ENCODE measurements at regions not wholly inside any gene's neighbourhood (a gene's known extent, or its start where the extent isn't known, plus 50 kb on each side); places are given as distances from the start of the nearest gene placed in this dataset.

DNA sequence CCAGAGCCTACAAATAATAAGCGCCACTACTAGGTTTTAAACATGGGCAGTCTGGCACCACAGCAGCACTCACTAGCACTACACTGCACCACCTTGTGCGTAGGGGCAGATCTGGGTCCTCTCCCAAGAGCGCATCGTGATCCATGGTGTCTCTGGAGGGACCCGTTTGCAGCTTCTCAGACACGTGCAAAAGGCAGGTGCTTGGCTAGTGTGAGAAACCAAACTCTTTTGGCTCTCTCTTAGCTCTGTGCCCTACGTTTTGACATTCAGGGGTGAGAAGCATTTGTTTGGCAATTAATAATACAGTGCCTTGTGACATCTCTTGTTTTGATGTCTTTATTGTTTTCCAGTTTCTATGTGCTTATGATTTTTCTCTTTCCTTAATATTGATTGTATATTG is 75.4 kb upstream of the EGFLAM start:
- Histone ChIP-seq H3K4me1 (ENCODE audit: control insufficient read depth, insufficient read depth, low read length) (no peaks in the 10 kb centered on the region), H3K18ac (ENCODE audit: low read depth, low read length) (no peak overlapping the region), H3K36me3 (ENCODE audit: control insufficient read depth, insufficient read depth, low read length) (no peaks in the 10 kb centered on the region), H2AFZ (replicated peaks; ENCODE audit: low read length, poor library complexity) (no peak overlapping the region), H2AK9ac (replicated peaks; ENCODE audit: low read depth, low read length, poor library complexity) (no peak overlapping the region), H3K56ac (ENCODE audit: extremely low read depth, insufficient read depth, low read length) (no peak overlapping the region), H4K20me1 (ENCODE audit: insufficient read depth, low read length) (no peaks in the 10 kb centered on the region), H3K4me2 (ENCODE audit: low read depth, low read length) (no peak overlapping the region), H2AK5ac (ENCODE audit: low read depth, low read length) (no peak overlapping the region), H2BK15ac (ENCODE audit: low read depth, low read length) (no peak overlapping the region), H3K9me3 (ENCODE audit: control insufficient read depth, insufficient read depth, low read length) (no peaks in the 10 kb centered on the region), H3K79me1 (ENCODE audit: low read depth in 1 of 2, low read length in 2 of 2) (no peaks in the 10 kb centered on the region), H3K27ac (ENCODE audit: insufficient read depth, low read length) (no peak overlapping the region), H3K14ac (replicated peaks; ENCODE audit: low read depth, low read length) (no peak overlapping the region), H3K27me3 (ENCODE audit: control insufficient read depth, insufficient read depth, low read length) (peaks cover 5% of the 10 kb centered on the region), H3K9ac (ENCODE audit: low read depth, low read length) (no peak overlapping the region), H2BK20ac (ENCODE audit: low read depth, low read length) (no peak overlapping the region), H3K9me1 (ENCODE audit: insufficient read depth, low read length) (no peaks in the 10 kb centered on the region), H3K23ac (ENCODE audit: low read depth, low read length) (no peak overlapping the region), H4K5ac (ENCODE audit: low read depth, low read length) (no peak overlapping the region), H3K4me3 (ENCODE audit: insufficient read depth, low read depth, low read length) (no peak overlapping the region), H4K91ac (ENCODE audit: insufficient read depth, low read depth, low read length) (no peak overlapping the region), H3K4ac (ENCODE audit: low read depth, low read length) (no peak overlapping the region), H4K8ac (ENCODE audit: low read depth in 2 of 2, low read length in 2 of 2) (no peak overlapping the region), H2BK120ac (ENCODE audit: low read depth, low read length) (no peak overlapping the region), H2BK5ac (ENCODE audit: low read depth, low read length, poor library complexity, severe bottlenecking) (no peak overlapping the region)
- WGBS, 2 experiments (ENCODE audit: extremely low coverage in 2 of 2, insufficient read length in 1 of 2): no CpG with 5 or more reads among the region's 7 CpGs
- intact Hi-C loops (cut with micrococcal nuclease): no loop called here
- CTCF ChIA-PET: no interaction called here
- in situ Hi-C loops (cut with MboI; ENCODE audit: low sequenced_read_pairs): no loop called here
- no peak for DNase-seq
- TF ChIP-seq MAFK (IDR thresholded peaks at IDR 0.05; ENCODE audit: low read depth, low read length): no peak
- TF ChIP-seq, protein P1, sequence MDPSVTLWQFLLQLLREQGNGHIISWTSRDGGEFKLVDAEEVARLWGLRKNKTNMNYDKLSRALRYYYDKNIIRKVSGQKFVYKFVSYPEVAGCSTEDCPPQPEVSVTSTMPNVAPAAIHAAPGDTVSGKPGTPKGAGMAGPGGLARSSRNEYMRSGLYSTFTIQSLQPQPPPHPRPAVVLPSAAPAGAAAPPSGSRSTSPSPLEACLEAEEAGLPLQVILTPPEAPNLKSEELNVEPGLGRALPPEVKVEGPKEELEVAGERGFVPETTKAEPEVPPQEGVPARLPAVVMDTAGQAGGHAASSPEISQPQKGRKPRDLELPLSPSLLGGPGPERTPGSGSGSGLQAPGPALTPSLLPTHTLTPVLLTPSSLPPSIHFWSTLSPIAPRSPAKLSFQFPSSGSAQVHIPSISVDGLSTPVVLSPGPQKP (IDR thresholded peaks at IDR 0.05; ENCODE audit: borderline replicate concordance, low read depth, low read length): no peak
- no peak for TF ChIP-seq POLR2A (IDR thresholded peaks at IDR 0.05; ENCODE audit: low read depth, low read length)
- no TSS peak for BruUV-seq (replicated peaks)
- no peak for ATAC-seq (ENCODE audit: low read depth)
- dilution Hi-C loops (cut with HindIII; ENCODE audit: low sequenced_read_pairs, unreplicated experiment): loop anchor here (25.0 kb wide), 1 partner anchor 771 kb away; no protein-coding TSS in a partner anchor
- POLR2A ChIA-PET (ENCODE audit: unreplicated experiment): no interaction called here
